ENCODE measurements at regions not wholly inside any gene's neighbourhood (a gene's known extent, or its start where the extent isn't known, plus 50 kb on each side); places are given as distances from the start of the nearest gene placed in this dataset.

DNA sequence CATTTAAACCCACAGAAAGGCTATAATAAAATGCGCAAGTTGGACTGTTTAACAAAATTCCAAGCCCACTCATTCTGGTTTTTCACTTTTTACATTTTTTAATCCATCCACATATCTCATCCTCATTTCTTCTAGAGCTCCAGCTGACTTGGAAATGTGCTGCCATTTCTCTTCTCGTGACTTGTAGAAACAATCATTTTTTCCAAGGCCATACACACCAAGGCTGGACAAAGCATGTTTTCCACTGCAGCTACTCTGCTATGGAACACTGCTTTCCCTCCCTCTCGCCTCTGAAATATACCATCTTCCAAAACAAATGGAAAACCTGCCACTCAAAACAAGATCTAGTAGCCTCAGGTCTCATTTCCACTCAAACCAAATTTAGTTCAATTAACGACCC is 141.1 kb downstream of the ESM1 start:
- H3K27ac ChIP-seq (ENCODE audit: low read length), result 0 out of 2 replicates have a peak overlapping the region, but pooled peaks have one; percentile 64
- H3K9me3 ChIP-seq (ENCODE audit: insufficient read depth, low read length), result no peaks in the 10 kb centered on the region
- H3K27me3 ChIP-seq (ENCODE audit: low read depth, low read length), result no peaks in the 10 kb centered on the region
- H3K4me1 ChIP-seq (ENCODE audit: low read length), result peaks cover 34% of the 10 kb centered on the region
- H4K20me1 ChIP-seq (ENCODE audit: insufficient read depth, low read length), result no peaks in the 10 kb centered on the region
- TF ChIP-seq EZH2phosphoT487 (IDR thresholded peaks at IDR 0.05; ENCODE audit: low read depth) (no peak), CTCF (IDR thresholded peaks at IDR 0.05; ENCODE audit: low read depth, low read length) (no peak)
- no peak overlapping the region for H3K4me3 ChIP-seq (ENCODE audit: low read length)
- H2AFZ ChIP-seq (ENCODE audit: low read depth, low read length), result no peak overlapping the region
- no peaks in the 10 kb centered on the region for H3K36me3 ChIP-seq (replicated peaks; ENCODE audit: low read depth, low read length)
- peak overlapping the region; percentile 80 for H3K4me2 ChIP-seq (ENCODE audit: low read length)
- peak overlapping the region; percentile 72 for H3K9ac ChIP-seq (ENCODE audit: low read length)
- no peaks in the 10 kb centered on the region for H3K79me2 ChIP-seq (ENCODE audit: low read length)

GRCh38 chr5:54841481-54841880 is 143.9 kb downstream of the ESM1 start:
- Histone ChIP-seq H3K4me3 (ENCODE audit: low read length) (no peak overlapping the region), H4K20me1 (ENCODE audit: insufficient read depth, low read length) (no peaks in the 10 kb centered on the region), H3K36me3 (replicated peaks; ENCODE audit: low read depth, low read length) (no peaks in the 10 kb centered on the region), H3K79me2 (ENCODE audit: low read length) (no peaks in the 10 kb centered on the region), H3K4me2 (ENCODE audit: low read length) (no peak overlapping the region), H3K27me3 (ENCODE audit: low read depth, low read length) (no peaks in the 10 kb centered on the region), H3K27ac (ENCODE audit: low read length) (no peak overlapping the region), H3K9ac (ENCODE audit: low read length) (no peak overlapping the region), H3K4me1 (ENCODE audit: low read length) (peaks cover 50% of the 10 kb centered on the region), H3K9me3 (ENCODE audit: insufficient read depth, low read length) (no peaks in the 10 kb centered on the region), H2AFZ (ENCODE audit: low read depth, low read length) (no peak overlapping the region)
- TF ChIP-seq EZH2phosphoT487 (IDR thresholded peaks at IDR 0.05; ENCODE audit: low read depth) (no peak), CTCF (IDR thresholded peaks at IDR 0.05; ENCODE audit: low read depth, low read length) (no peak)

DNA sequence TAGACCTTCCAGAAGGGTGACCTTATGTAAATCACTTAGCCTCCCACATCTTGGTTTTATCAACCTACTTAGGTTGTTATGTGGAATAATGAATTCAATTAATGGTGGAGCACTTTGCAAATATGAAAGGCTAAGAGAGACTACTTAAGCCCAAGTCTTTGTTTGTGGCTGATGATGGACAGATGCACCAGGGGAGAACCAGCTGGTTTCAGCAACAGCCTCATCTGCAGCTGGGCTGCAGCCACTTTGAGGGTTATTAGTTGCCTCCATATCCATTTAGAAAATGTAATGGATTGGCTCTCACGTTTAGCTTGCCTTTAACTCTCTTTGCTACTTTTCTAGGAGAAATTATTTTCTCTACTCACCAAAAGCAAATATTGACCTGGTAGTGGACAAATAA is 146.6 kb downstream of the ESM1 start:
- H3K4me1 ChIP-seq (ENCODE audit: low read length), result peaks cover 27% of the 10 kb centered on the region
- no peaks in the 10 kb centered on the region for H3K36me3 ChIP-seq (replicated peaks; ENCODE audit: low read depth, low read length)
- 0 out of 2 replicates have a peak overlapping the region, but pooled peaks have one; percentile 4 for H3K4me2 ChIP-seq (ENCODE audit: low read length)
- no peak for TF ChIP-seq EZH2phosphoT487 (IDR thresholded peaks at IDR 0.05; ENCODE audit: low read depth)
- no peak for TF ChIP-seq CTCF (IDR thresholded peaks at IDR 0.05; ENCODE audit: low read depth, low read length)
- no peaks in the 10 kb centered on the region for H3K27me3 ChIP-seq (ENCODE audit: low read depth, low read length)
- no peak overlapping the region for H3K4me3 ChIP-seq (ENCODE audit: low read length)
- H4K20me1 ChIP-seq (ENCODE audit: insufficient read depth, low read length), result no peaks in the 10 kb centered on the region
- H3K27ac ChIP-seq (ENCODE audit: low read length), result no peak overlapping the region
- no peaks in the 10 kb centered on the region for H3K79me2 ChIP-seq (ENCODE audit: low read length)
- H3K9ac ChIP-seq (ENCODE audit: low read length), result no peak overlapping the region
- H2AFZ ChIP-seq (ENCODE audit: low read depth, low read length), result 0 out of 2 replicates have a peak overlapping the region, but pooled peaks have one; percentile 67
- H3K9me3 ChIP-seq (ENCODE audit: insufficient read depth, low read length), result no peaks in the 10 kb centered on the region

- H3K9me3 ChIP-seq (ENCODE audit: insufficient read depth, low read length), result no peaks in the 10 kb centered on the region
- no peaks in the 10 kb centered on the region for H3K36me3 ChIP-seq (replicated peaks; ENCODE audit: low read depth, low read length)
- no peaks in the 10 kb centered on the region for H3K27me3 ChIP-seq (ENCODE audit: low read depth, low read length)
- H3K27ac ChIP-seq (ENCODE audit: low read length), result no peak overlapping the region
- TF ChIP-seq EZH2phosphoT487 (IDR thresholded peaks at IDR 0.05; ENCODE audit: low read depth), result no peak
- no peak for TF ChIP-seq CTCF (IDR thresholded peaks at IDR 0.05; ENCODE audit: low read depth, low read length)
- peak overlapping the region; percentile 67; the same call in 1 of the 2 replicates for H2AFZ ChIP-seq (ENCODE audit: low read depth, low read length)
- H3K9ac ChIP-seq (ENCODE audit: low read length), result no peak overlapping the region
- H3K4me3 ChIP-seq (ENCODE audit: low read length), result no peak overlapping the region
- no peaks in the 10 kb centered on the region for H4K20me1 ChIP-seq (ENCODE audit: insufficient read depth, low read length)
- H3K4me1 ChIP-seq (ENCODE audit: low read length), result peaks cover 30% of the 10 kb centered on the region
- H3K4me2 ChIP-seq (ENCODE audit: low read length), result 0 out of 2 replicates have a peak overlapping the region, but pooled peaks have one; percentile 4
- H3K79me2 ChIP-seq (ENCODE audit: low read length), result no peaks in the 10 kb centered on the region
These were observed 147.4 kb downstream of the ESM1 start for GRCh38 chr5:54837981-54838380.

All from OCI-LY3 (cell line).